Transverse colon (tissue), 4 donors: ENCODE measurements at regions not wholly inside any gene's neighbourhood (a gene's known extent, or its start where the extent isn't known, plus 50 kb on each side); places are given as distances from the start of the nearest gene placed in this dataset.
"Not testable (repeated sequence)": the region's sequence is repeated elsewhere in the genome, so short reads cannot be mapped to it uniquely, and the experiment has no call there.

Experiments used
- DNase-seq: peaks from one replicate; pipeline ENCODE4 v3.0.0-alpha.2; 2019
- H3K27ac ChIP-seq, 4 donors: fragments of 200-600 bp; sonication (generic); 2 replicates each; pipeline ENCODE4 v1.5.1; 2016 to 2018; ENCODE audit warnings: inconsistent platforms in 4 of 4
- H3K27me3 ChIP-seq: fragments of 200-600 bp; sonication (generic); 2 replicates; pipeline ENCODE4 v1.5.1; 2017; ENCODE audit warnings: inconsistent platforms
- H3K36me3 ChIP-seq, 4 donors: fragments of 200-600 bp; sonication (generic); 2 replicates each; pipeline ENCODE4 v1.5.1; 2017 to 2019; ENCODE audit warnings: inconsistent platforms in 4 of 4
- H3K4me1 ChIP-seq, 4 donors: fragments of 200-600 bp; sonication (generic); 2 replicates each; pipeline ENCODE4 v1.5.1; 2017 to 2020; ENCODE audit warnings: inconsistent platforms in 4 of 4
- H3K4me3 ChIP-seq, 4 donors: fragments of 200-600 bp; sonication (generic); 1 replicate in 1 of 4; 2 replicates in 3 of 4; pipeline versions ENCODE4 v1.5.1 to v1.6.1; 2017 to 2019; ENCODE audit warnings: inconsistent platforms in 4 of 4
- H3K9me3 ChIP-seq, 2 donors: fragments of 200-600 bp; sonication (generic); 2 replicates each; pipeline ENCODE4 v1.5.1; 2017 to 2019; ENCODE audit warnings: inconsistent platforms in 2 of 2
- EP300 ChIP-seq: sonication (generic); formaldehyde crosslinking; IDR thresholded peaks from one replicate; pipeline ENCODE4 v1.6.1; 2017; ENCODE audit warnings: antibody characterized with exemption, low read depth
- POLR2A ChIP-seq: fragments of 450-650 bp; IDR thresholded peaks from one replicate; pipeline ENCODE4 v1.6.1; 2016; ENCODE audit warnings: antibody characterized with exemption, mild to moderate bottlenecking, moderate library complexity
- POLR2AphosphoS5 ChIP-seq, 3 donors: sonication (generic); formaldehyde crosslinking; IDR thresholded peaks; one replicate each; pipeline ENCODE4 v1.6.1; 2016; ENCODE audit warnings: antibody characterized with exemption in 3 of 3
- WGBS, 2 donors: methylation state at CpG; one replicate each; pipeline ENCODE4 v1.1.5; 2018; ENCODE audit warnings: low coverage in 1 of 2; 5-methylcytosine and 5-hydroxymethylcytosine counted together
- in situ Hi-C, 4 donors: fragments of 200-750 bp; cut with MboI; loops; one replicate each; pipeline versions ENCODE4 v1.15.0 to v1.15.1; 2017; ENCODE audit warnings: low sequenced_read_pairs in 3 of 4, low pct_ligation_motif_present in 1 of 4, low pct_unique_long_range_greater_than_20kb in 1 of 4
- intact Hi-C: fragments of 100-400 bp; cut with DNase I; formaldehyde crosslinking; loops from one replicate; pipeline ENCODE4 v1.15.1; 2023; ENCODE audit warnings: low total_unique reads
- TF ChIP-seq, protein P1 (sequence below), 5 experiments: fragments of 200-600 bp in 3 of 5; fragments of 450-650 bp in 2 of 5; sonication (generic) in 3 of 5; IDR thresholded peaks; 1 replicate in 2 of 5; 2 replicates in 3 of 5; pipeline ENCODE4 v1.5.1; 2016 to 2017; ENCODE audit warnings: antibody characterized with exemption in 5 of 5, inconsistent platforms in 3 of 5, mild to moderate bottlenecking in 2 of 5, moderate library complexity in 1 of 5

DNA sequence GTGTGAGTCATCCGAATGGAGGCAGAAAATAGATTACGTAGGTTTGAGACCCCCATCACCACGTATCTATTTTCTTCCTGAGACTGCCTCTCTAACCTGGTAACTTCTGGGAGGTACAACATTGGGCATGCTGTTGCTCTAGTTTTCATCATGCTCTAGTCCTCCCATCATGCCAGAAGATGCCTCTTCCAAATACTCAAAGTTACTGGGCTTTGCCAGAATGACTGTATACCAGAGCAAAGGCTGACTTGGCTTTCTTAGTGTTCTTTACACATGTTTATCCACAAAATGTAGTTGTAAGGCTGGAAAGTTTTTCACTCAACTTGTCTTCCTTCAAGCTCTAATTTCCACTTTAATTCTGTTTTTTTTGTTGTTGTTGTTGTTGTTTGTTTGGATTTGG lies 370.5 kb downstream of the MDFIC start:
- intact Hi-C loops (no loop called here), in situ Hi-C loops (no loop called here)
- no peak for TF ChIP-seq EP300
- no peak for TF ChIP-seq POLR2A
- TF ChIP-seq, protein P1, sequence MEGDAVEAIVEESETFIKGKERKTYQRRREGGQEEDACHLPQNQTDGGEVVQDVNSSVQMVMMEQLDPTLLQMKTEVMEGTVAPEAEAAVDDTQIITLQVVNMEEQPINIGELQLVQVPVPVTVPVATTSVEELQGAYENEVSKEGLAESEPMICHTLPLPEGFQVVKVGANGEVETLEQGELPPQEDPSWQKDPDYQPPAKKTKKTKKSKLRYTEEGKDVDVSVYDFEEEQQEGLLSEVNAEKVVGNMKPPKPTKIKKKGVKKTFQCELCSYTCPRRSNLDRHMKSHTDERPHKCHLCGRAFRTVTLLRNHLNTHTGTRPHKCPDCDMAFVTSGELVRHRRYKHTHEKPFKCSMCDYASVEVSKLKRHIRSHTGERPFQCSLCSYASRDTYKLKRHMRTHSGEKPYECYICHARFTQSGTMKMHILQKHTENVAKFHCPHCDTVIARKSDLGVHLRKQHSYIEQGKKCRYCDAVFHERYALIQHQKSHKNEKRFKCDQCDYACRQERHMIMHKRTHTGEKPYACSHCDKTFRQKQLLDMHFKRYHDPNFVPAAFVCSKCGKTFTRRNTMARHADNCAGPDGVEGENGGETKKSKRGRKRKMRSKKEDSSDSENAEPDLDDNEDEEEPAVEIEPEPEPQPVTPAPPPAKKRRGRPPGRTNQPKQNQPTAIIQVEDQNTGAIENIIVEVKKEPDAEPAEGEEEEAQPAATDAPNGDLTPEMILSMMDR (IDR thresholded peaks at IDR 0.05): no peak
- 89 to 91% methylated on average over 2 to 3 of the region's 3 CpGs for WGBS, 2 donors
- Histone ChIP-seq H3K4me3 (no peak overlapping the region), H3K36me3 (no peaks in the 10 kb centered on the region), H3K4me1 (no peaks in the 10 kb centered on the region), H3K27me3 (no peaks in the 10 kb centered on the region), H3K27ac (no peak overlapping the region), H3K9me3 (no peaks in the 10 kb centered on the region)
- DNase-seq: no peak

DNA sequence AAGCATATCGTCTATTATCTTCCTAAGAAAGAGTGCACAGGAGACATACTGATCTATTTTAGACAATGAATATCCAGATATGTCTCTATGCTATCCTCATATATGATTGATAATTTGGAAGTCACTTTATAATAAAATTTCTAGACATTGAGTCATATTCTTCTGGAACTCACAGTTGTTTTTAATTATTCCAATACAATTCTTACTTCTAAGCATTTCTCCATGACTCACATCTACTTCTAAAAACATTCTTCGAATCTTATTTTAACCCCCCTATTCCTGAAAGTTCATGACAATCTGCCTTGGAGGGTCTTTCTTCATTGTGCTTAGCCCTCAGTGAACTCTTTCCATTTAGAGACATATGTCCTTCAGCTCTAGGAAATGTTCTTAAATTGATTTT lies 368.1 kb downstream of the MDFIC start:
- intact Hi-C loops: no loop called here
- no peak for DNase-seq
- H3K27me3 ChIP-seq: no peaks in the 10 kb centered on the region
- H3K4me3 ChIP-seq: no peak overlapping the region
- H3K9me3 ChIP-seq: no peaks in the 10 kb centered on the region
- no peak for TF ChIP-seq POLR2A
- TF ChIP-seq, protein P1 (IDR thresholded peaks at IDR 0.05): no peak
- no peak for TF ChIP-seq POLR2AphosphoS5 (IDR thresholded peaks at IDR 0.05)
- in situ Hi-C loops: no loop called here
- no peak overlapping the region for H3K27ac ChIP-seq
- WGBS, 2 donors: 89 to 95% methylated on average over 2 of the region's 2 CpGs
- H3K4me1 ChIP-seq: no peaks in the 10 kb centered on the region
- H3K36me3 ChIP-seq: no peaks in the 10 kb centered on the region

DNA sequence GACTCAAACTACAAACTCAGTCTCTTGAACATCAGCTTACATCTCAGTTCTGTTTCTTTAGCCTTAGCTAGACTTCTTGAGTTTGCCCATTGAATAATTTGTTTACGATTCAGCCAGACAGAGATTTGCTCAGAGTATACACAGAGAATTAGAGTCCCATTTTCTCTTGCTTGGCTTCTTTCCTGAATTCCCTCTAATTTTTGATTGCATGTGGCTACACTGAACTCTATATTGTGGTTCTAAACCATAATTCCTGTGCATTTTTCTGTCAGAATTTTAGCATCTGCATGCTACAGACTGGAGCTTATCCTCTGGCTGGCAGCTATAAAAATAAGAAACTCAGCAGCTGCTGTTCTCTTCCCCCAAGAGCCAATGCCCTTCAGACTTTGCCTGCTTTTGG lies 354.9 kb downstream of the MDFIC start:
- peaks cover 0 to 4% of the 10 kb centered on the region in 2 donors for H3K9me3 ChIP-seq
- in situ Hi-C loops: no loop called here
- no peaks in the 10 kb centered on the region for H3K36me3 ChIP-seq
- no peak overlapping the region for H3K4me3 ChIP-seq
- peaks cover 0 to under 1% (median 0%) of the 10 kb centered on the region in 4 donors for H3K4me1 ChIP-seq
- no peaks in the 10 kb centered on the region for H3K27me3 ChIP-seq
- DNase-seq: no peak
- no peak overlapping the region for H3K27ac ChIP-seq
- intact Hi-C loops: no loop called here
- WGBS, 2 donors: 90% methylated on average over 1 of the region's 1 CpG; no CpG with 5 or more reads in 1 of the 2 donors
- TF ChIP-seq POLR2A: no peak
- TF ChIP-seq EP300: no peak
- TF ChIP-seq, protein P1 (IDR thresholded peaks at IDR 0.05): no peak
- no peak for TF ChIP-seq POLR2AphosphoS5 (IDR thresholded peaks at IDR 0.05)

DNA sequence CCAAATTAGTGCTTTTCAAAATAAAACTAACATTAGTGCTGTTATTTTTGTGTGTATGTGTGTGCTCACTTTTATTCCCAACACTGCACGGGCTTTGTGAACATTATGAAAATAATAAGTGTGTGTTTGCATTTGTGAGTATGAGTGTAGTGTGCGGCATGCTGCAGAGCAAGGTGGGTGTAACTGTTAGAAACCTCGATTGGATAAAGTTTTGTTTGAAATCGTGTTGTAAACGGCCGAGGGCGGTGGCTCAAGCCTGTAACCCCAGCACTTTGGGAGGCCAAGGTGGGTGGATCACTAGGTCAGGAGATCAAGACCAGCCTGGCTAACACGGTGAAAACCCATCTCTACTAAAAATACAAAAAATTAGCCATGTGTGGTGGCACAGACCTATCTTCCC lies 352.0 kb downstream of the MDFIC start:
- intact Hi-C loops: not testable (repeated sequence)
- WGBS, 2 donors: 82% methylated on average over 8 of the region's 8 CpGs

DNA sequence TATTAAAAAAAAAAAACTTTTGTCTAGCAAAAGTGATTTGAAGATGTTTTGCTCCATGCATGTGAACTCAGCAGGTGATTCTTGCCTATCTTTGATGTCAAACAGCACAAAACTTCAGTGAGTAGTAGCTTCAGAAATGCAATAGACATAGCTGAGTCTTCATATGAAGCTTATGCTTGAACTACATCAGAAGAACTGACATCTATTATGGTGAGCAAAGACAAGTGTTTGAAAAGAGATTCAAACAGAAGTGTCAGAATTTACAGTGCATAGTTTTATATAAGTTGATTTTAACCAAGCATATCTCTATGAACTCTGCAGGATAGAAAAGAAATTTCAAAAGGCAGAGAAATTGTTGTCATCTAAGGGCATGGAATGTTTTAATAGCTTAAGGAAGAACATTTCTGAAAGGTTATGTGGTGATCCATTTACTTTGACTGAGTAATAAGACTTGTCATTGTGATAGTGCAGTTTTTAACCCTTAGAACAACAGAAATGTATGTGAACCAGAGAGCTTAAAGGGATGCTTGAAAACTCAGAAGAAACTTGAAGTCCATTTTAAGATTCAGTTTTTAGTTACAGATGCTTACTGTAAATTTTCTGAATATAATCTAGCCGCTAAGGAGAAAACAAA lies 351.4 kb downstream of the MDFIC start:
- WGBS, 2 donors: 73 to 78% methylated on average over 1 of the region's 1 CpG
- DNase-seq: no peak
- no peaks in the 10 kb centered on the region for H3K36me3 ChIP-seq
- H3K4me3 ChIP-seq: no peak overlapping the region
- in situ Hi-C loops (no loop called here), intact Hi-C loops (no loop called here)
- no peaks in the 10 kb centered on the region for H3K27me3 ChIP-seq
- peaks cover 0 to 4% of the 10 kb centered on the region in 2 donors for H3K9me3 ChIP-seq
- TF ChIP-seq EP300 (no peak), POLR2AphosphoS5 (IDR thresholded peaks at IDR 0.05) (no peak), POLR2A (no peak)
- TF ChIP-seq, protein P1 (IDR thresholded peaks at IDR 0.05): no peak
- peaks cover 0 to 7% (median 0%) of the 10 kb centered on the region in 4 donors for H3K4me1 ChIP-seq
- H3K27ac ChIP-seq: no peak overlapping the region

More for the DNA sequence above, 352.0 kb downstream of the MDFIC start:
- in situ Hi-C loops, H3K4me1 ChIP-seq, H3K27ac ChIP-seq, H3K27me3 ChIP-seq, H3K9me3 ChIP-seq, H3K36me3 ChIP-seq, DNase-seq, H3K4me3 ChIP-seq: not testable (repeated sequence)
